BE2C (cell line): ENCODE measurements at regions not wholly inside any gene's neighbourhood (a gene's known extent, or its start where the extent isn't known, plus 50 kb on each side); places are given as distances from the start of the nearest gene placed in this dataset.

Source experiments
- DNase-seq: peaks from one replicate; pipeline ENCODE4 v3.0.0-alpha.2; 2020
- H3K27me3 ChIP-seq: fragments of 250-450 bp; sonication (Bioruptor Pico); 2 replicates; pipeline ENCODE4 v1.5.1; 2020; ENCODE audit warnings: mild to moderate bottlenecking
- H3K36me3 ChIP-seq: fragments of 250-450 bp; sonication (Bioruptor Pico); 2 replicates; pipeline ENCODE4 v1.5.1; 2020; ENCODE audit warnings: mild to moderate bottlenecking
- H3K4me1 ChIP-seq: fragments of 250-450 bp; sonication (Bioruptor Pico); 2 replicates; pipeline ENCODE4 v1.5.1; 2020
- H3K4me3 ChIP-seq: 2 replicates; pipeline ENCODE4 v1.5.1; 2011; ENCODE audit warnings: low read depth, low read length
- H3K9me3 ChIP-seq: fragments of 250-450 bp; sonication (Bioruptor Pico); 2 replicates; pipeline ENCODE4 v1.5.1; 2020
- TF ChIP-seq, protein P1 (sequence below): IDR thresholded peaks from 2 replicates; pipeline ENCODE4 v1.5.1; 2012; ENCODE audit warnings: mild to moderate bottlenecking, low read depth, low read length

DNA sequence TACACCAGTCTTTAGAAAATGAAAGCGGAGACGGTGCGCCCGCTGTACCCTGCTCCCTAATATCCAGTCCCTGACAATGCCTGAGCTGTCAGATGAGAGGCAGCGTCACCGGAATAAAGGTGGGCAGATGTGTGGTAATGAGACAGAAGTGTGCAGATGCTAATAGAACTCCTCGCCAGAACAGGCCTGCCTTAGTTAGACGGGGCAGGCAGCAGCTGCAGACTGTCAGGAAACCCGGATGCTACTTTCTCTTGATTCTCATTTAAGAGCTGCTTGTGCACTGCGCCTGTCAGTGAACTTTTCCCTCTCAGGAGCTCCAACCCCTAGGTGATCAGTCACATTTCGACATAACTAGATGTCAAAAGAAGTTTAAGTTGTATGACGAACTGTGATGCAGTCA lies 221.8 kb upstream of the IRX3 start:
- no peaks in the 10 kb centered on the region for H3K9me3 ChIP-seq
- no peak for DNase-seq
- TF ChIP-seq, protein P1, sequence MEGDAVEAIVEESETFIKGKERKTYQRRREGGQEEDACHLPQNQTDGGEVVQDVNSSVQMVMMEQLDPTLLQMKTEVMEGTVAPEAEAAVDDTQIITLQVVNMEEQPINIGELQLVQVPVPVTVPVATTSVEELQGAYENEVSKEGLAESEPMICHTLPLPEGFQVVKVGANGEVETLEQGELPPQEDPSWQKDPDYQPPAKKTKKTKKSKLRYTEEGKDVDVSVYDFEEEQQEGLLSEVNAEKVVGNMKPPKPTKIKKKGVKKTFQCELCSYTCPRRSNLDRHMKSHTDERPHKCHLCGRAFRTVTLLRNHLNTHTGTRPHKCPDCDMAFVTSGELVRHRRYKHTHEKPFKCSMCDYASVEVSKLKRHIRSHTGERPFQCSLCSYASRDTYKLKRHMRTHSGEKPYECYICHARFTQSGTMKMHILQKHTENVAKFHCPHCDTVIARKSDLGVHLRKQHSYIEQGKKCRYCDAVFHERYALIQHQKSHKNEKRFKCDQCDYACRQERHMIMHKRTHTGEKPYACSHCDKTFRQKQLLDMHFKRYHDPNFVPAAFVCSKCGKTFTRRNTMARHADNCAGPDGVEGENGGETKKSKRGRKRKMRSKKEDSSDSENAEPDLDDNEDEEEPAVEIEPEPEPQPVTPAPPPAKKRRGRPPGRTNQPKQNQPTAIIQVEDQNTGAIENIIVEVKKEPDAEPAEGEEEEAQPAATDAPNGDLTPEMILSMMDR: no peak
- H3K4me3 ChIP-seq: no peak overlapping the region
- no peaks in the 10 kb centered on the region for H3K4me1 ChIP-seq
- no peaks in the 10 kb centered on the region for H3K36me3 ChIP-seq
- no peaks in the 10 kb centered on the region for H3K27me3 ChIP-seq

DNA sequence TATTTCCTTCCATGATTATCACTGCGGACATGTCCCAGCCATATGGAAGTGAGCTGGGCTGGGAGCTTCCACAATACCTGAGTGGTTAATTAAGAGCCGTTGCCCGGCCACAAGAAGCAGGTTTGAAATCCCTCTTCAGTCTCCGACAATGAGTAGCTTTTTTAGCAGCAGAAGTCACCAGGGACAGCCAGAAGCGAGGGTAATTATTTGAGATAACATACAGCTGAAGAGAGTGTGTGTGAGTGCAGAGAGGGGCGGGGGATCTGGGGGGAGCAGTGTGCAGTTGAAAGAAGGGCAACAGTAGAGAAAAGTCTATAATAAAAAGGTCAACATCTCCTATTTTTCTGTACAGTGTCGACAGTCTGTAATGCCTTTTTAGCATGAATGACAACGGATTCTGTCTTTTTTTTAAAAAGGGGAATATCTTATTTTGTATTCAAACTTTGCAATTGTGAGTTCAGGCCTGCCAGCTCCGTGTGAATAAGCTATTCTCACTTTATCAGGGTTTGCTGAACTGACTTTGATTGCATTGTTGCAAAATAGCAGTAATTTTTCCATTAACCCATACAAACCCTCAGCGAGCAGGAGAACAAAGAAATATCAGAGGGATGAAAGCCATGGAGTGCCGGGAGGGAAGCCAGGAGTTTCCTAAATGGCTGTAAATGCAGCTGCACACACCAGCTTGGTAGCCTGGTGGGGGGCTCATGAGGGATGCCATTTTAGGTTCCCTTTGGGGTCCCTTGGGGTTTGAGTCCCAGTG lies 220.3 kb upstream of the IRX3 start:
- DNase-seq: peak; percentile 26
- TF ChIP-seq, protein P1: no peak

DNA sequence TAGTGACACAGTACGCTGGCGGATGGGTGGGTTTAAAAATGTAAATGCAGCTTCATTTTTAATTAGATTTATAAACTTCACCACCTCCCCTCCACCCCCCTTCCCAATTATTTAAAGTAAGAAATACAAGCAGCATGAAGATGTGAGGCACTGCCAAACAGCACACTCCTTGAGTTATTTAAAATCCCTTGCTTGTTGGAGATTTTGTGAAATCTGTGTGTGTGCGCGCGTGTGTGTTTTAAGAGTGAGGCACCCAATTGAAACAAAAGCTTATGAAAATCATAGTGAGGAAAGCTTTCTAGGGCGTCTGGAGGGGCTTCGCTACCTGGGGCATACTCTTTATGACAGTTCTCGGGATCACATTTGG lies 219.6 kb upstream of the IRX3 start:
- no peak for DNase-seq
- TF ChIP-seq, protein P1: no peak
- H3K36me3 ChIP-seq: no peaks in the 10 kb centered on the region
- H3K27me3 ChIP-seq: no peaks in the 10 kb centered on the region
- no peaks in the 10 kb centered on the region for H3K9me3 ChIP-seq
- H3K4me1 ChIP-seq: no peaks in the 10 kb centered on the region
- H3K4me3 ChIP-seq: no peak overlapping the region; the same call in 1 of the 2 replicates

More for the DNA sequence above, 220.3 kb upstream of the IRX3 start:
- Histone ChIP-seq H3K27me3 (no peaks in the 10 kb centered on the region), H3K4me3 (peak overlapping the region; percentile 5; the same call in 1 of the 2 replicates), H3K36me3 (no peaks in the 10 kb centered on the region), H3K9me3 (no peaks in the 10 kb centered on the region), H3K4me1 (no peaks in the 10 kb centered on the region)

DNA sequence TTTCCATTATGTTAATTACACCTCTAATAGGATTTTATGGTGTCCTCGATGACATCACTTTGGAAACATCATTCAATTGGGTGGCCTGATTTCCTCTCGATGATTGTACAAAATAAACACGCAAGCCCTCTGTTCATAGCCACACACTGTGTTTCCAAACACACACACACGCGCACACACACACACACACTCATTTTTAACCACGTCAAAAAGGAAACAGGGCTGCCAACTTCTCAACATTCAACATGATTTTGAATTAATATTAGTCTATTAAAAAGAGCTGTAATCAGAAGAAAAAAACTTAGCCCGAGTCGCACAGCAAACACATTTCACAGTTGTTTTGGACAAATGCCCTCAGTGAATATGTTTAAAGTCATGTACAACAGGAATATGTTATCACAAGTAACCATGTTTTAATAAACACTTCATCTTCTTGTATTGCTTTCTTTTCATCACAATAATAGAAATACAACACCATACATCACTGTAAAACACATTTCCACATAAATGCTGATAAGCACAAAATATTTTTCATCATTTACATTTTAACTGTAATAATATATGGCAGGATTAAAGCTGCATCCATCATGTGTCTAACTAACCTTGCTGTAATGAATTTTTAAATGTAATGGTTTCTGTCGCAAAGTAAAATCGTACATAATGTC lies 219.1 kb upstream of the IRX3 start:
- H3K27me3 ChIP-seq: no peaks in the 10 kb centered on the region
- H3K36me3 ChIP-seq: no peaks in the 10 kb centered on the region
- TF ChIP-seq, protein P1: no peak
- H3K4me3 ChIP-seq: no peak overlapping the region
- no peak for DNase-seq
- no peaks in the 10 kb centered on the region for H3K4me1 ChIP-seq
- no peaks in the 10 kb centered on the region for H3K9me3 ChIP-seq

DNA sequence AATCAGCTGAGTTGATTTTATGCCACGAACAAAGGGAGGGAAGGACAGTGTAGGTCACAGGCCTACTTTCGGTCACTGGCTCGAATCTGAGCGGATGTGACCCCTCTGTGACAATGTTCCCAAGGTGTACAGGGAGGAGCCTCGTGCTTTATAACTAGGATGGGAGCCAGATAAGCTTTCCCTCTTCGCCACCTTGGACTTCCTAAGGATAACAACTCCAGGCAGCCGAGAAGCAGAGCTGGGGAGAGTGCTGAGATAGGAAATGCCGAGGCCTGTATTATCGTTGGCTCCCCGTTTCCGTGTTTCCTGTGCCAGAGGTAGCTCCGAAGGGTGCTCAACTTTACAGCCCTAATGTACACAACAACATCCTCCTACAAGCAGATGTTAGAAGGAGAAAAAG lies 217.8 kb upstream of the IRX3 start:
- TF ChIP-seq, protein P1: no peak
- no peaks in the 10 kb centered on the region for H3K4me1 ChIP-seq
- DNase-seq: no peak
- H3K4me3 ChIP-seq: no peak overlapping the region
- no peaks in the 10 kb centered on the region for H3K9me3 ChIP-seq
- H3K27me3 ChIP-seq: no peaks in the 10 kb centered on the region
- H3K36me3 ChIP-seq: no peaks in the 10 kb centered on the region

DNA sequence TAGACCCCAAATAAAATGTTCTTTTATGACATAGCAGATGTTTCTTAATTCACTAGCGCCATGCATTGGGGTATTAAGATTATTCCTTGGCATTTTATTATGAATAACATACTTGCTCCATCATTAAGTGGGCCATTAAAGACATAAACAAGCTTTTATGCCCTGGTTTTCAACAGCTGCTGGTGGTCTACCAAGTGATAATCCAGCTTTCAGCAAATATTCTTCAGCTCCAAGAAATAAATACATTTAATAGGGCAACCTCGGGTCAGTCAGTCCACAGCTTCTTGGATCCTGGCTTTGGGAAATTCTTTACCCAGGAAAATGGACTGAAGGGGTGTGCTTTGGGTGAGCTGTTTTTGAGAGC lies 217.3 kb upstream of the IRX3 start:
- Histone ChIP-seq H3K4me1 (no peaks in the 10 kb centered on the region), H3K36me3 (no peaks in the 10 kb centered on the region), H3K4me3 (no peak overlapping the region), H3K9me3 (no peaks in the 10 kb centered on the region), H3K27me3 (no peaks in the 10 kb centered on the region)
- no peak for DNase-seq
- TF ChIP-seq, protein P1: no peak
